Activated CD4-positive, CD25-positive, alpha-beta regulatory T cell treated with anti-CD3 and anti-CD28 coated beads, Interleukin-2, amount 50 U/mL, for 24 hours (primary cell): ENCODE measurements at regions not wholly inside any gene's neighbourhood (a gene's known extent, or its start where the extent isn't known, plus 50 kb on each side); places are given as distances from the start of the nearest gene placed in this dataset.

Source experiments
- ATAC-seq, 2 donors: fragments of 150-1000 bp; cut with Tn5 transposase; one replicate each; pipeline ENCODE4 v1.10.0; 2021; ENCODE audit warnings: mild to moderate bottlenecking in 1 of 2, moderate library complexity in 1 of 2

GRCh38 chr1:60419023-60419422 lies 345.5 kb upstream of the C1orf87 start:
- ATAC-seq = no peak

- ATAC-seq = no peak
Measured at GRCh38 chr1:60415696-60416095, 342.1 kb upstream of the C1orf87 start.

DNA sequence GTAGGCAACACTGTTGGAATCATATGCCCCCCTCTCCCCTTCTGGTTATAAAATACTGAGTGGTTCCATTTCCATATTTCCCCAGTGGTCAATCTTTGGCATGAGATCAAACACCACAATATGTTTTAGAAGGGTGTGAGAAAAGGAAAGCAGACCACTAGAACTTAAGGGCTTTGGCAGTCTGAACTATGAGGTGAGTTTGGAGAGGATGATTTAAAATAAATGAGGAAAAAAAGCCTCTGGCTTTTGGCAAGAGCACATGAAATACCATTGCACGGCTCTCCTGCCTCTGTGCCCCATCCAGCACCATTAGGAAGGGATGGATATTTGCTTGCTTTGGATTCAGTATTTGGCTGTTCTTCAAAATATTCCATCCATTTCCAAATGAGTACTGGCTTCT lies 339.5 kb upstream of the C1orf87 start:
- ATAC-seq = no peak

- no peak for ATAC-seq
Measured at GRCh38 chr1:60411591-60411990, 338.0 kb upstream of the C1orf87 start.

GRCh38 chr1:60402816-60403215 lies 329.2 kb upstream of the C1orf87 start:
- no peak for ATAC-seq

DNA sequence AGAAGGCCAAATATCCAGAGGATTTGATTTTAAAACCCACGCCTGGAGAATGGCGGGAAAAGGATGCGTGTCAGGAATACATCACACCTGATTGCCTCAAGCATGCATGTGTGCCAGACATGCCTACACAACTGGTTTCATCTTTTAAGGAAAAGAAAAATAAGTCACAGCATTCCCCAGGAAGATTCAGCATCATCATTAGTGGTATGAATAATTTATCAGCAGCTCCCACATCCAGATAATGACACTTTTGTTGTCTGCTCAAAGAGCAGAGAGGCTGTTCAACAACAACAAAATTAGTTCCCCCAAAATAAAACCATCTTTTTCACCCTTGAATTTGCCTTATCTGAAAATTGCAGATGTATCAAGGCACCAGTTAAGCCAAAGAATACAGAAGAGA lies 328.6 kb upstream of the C1orf87 start:
- no peak for ATAC-seq

- no peak for ATAC-seq
Measured at GRCh38 chr1:60394436-60394835, 320.9 kb upstream of the C1orf87 start.

GRCh38 chr1:60390593-60391282 lies 317.2 kb upstream of the C1orf87 start:
- no peak for ATAC-seq

GRCh38 chr1:60388092-60388987 lies 314.8 kb upstream of the C1orf87 start:
- ATAC-seq = no peak

DNA sequence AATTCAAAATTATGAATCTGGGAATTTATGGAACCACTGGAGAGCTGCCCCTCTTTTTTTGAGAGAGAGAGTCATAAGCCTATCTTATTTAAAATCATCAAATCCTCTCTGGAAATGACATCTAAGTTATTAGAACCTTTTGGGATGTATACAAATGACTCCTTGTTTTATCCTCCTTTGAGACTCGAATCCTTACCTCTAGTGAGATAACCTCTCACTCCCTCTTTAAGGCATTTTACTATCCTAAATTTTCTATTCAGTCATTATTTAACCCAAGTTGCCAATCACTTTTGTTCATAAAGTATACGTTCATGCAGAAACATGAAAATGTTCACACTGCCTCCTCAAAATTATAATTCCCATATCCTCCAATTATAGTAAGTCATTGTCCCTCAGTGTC lies 313.6 kb upstream of the C1orf87 start:
- ATAC-seq = no peak

- no peak for ATAC-seq
Measured at GRCh38 chr1:60386249-60386648, 312.7 kb upstream of the C1orf87 start.

GRCh38 chr1:60376196-60376595 lies 302.6 kb upstream of the C1orf87 start:
- no peak for ATAC-seq

GRCh38 chr1:60374537-60374936 lies 301.0 kb upstream of the C1orf87 start:
- ATAC-seq = no peak

DNA sequence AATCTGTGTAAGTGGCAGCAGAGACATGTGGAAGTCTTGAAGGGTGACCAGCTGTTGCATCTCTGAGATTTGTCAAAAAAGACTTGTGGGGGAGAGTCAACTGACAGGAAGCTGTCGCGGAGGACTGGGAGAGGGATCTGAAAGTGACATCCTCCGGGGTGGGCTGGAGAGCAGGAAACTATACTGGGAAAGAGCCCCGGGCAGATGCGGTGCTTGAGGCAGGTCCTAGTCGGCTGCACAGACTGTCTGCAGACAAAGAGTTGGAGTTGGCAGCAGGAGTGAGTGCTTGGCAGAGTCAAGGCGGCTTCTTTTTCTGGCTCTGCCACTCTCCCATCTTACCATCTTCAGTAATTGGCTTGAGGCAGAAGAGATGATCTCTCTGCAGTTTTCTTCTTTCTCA lies 294.0 kb upstream of the C1orf87 start:
- ATAC-seq = no peak

GRCh38 chr1:60359431-60359830 lies 285.9 kb upstream of the C1orf87 start:
- no peak for ATAC-seq

DNA sequence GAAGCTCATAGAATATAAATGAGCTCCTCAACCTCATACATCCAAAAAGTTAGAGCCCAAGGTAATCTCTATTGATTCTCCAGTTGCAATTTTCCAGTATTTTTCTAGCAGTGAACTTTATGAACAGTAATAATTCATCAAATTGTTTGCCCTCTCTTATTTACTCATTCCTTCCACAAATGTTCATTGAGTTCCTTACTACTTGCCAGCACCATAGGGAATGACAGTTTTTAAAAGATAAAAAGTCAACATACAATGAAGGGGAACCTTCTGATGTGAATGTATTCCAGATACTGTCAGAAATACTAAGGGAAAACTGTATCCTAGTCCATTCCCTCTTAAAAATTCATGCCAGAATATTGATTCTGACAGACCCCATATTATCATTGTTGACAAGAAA lies 277.0 kb upstream of the C1orf87 start:
- ATAC-seq = no peak

DNA sequence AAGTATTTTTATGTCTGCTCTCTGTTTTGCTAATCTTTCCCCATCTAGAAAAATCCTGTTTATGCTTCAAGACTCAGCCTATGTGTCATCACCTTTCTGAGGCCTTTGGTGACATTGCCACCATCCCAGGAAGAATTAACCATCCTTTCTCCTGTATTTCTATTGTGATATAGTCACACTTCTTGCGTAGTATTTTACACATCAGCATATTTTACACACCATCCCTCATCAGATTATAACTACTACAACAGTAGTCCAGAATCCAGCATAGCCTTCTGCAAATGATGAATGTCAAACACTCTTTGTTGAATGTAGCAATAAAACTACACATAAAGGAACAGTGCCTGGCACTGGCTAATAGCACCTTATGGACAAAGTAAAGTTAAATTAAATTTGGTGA lies 275.3 kb upstream of the C1orf87 start:
- no peak for ATAC-seq

GRCh38 chr1:60345621-60346020 lies 272.1 kb upstream of the C1orf87 start:
- no peak for ATAC-seq

DNA sequence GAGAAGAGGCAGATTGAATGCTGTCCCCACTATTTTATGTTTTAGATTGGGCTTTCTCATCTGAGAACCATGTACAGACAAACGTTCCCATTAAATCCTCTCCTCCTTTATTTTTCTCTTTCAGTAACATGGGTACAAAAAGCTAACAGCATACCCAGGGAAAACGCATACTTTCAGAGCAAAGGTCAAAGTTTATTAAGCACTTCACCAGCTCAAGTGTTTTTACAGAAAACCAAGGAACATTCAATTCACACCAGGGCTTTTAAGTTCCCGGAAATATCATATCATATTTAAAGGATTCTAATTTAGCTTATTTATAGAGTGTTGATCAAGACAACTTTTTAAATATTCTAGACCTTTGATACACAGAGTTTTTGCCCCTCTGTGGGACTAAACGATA lies 271.5 kb upstream of the C1orf87 start:
- no peak for ATAC-seq

- no peak for ATAC-seq
Measured at GRCh38 chr1:60343736-60344135, 270.2 kb upstream of the C1orf87 start.

GRCh38 chr1:60342569-60342968 lies 269.0 kb upstream of the C1orf87 start:
- ATAC-seq = no peak

DNA sequence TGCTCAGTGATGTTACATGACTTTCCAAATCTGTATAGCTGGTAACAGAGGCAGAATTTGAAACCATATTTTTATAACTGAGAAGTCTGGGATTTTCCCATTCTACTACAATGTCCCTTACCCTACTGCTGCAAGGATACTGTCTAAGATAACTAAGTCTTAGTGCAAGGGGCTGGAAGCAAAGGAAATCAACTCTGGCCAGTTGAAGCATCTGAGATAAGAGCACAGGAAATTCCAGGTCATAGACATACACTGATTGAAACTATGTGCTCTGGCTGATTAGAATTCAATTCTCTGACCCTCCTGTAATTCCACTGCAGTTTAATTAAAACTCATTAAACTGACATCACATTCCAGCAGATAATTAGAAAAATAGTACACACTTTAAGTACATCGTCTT lies 267.7 kb upstream of the C1orf87 start:
- ATAC-seq = no peak

GRCh38 chr1:60331647-60332046 lies 258.1 kb upstream of the C1orf87 start:
- no peak for ATAC-seq

GRCh38 chr1:60329651-60330050 lies 256.1 kb upstream of the C1orf87 start:
- no peak for ATAC-seq
